LNCAP (cell line): ENCODE measurements at regions not wholly inside any gene's neighbourhood (a gene's known extent, or its start where the extent isn't known, plus 50 kb on each side); places are given as distances from the start of the nearest gene placed in this dataset.

Source experiments
- TF ChIP-seq, protein P1 (sequence below): fragments of 450-650 bp; IDR thresholded peaks from 2 replicates; pipeline ENCODE4 v1.5.1; 2017; ENCODE audit warnings: mild to moderate bottlenecking

DNA sequence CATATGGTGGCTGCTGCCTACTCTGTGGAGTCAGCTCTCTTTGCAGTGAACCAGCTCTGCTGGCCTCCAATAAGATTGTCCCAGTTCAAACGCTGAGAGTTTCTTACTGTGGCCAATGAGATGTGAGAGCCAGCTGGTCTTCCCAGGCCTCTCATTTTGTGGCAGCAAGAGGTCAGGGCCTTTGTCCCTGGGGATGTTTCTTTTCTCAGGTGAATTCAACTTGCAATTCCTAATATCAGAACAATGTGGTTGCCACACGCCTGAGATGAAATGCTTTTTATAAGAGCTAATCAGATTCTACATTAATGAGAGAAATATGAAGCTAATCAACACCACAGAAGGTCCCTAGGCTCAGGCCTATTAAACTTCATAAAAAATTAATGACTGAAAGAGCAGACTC, 660.1 kb upstream of the CAMK1G start:
- TF ChIP-seq, protein P1, sequence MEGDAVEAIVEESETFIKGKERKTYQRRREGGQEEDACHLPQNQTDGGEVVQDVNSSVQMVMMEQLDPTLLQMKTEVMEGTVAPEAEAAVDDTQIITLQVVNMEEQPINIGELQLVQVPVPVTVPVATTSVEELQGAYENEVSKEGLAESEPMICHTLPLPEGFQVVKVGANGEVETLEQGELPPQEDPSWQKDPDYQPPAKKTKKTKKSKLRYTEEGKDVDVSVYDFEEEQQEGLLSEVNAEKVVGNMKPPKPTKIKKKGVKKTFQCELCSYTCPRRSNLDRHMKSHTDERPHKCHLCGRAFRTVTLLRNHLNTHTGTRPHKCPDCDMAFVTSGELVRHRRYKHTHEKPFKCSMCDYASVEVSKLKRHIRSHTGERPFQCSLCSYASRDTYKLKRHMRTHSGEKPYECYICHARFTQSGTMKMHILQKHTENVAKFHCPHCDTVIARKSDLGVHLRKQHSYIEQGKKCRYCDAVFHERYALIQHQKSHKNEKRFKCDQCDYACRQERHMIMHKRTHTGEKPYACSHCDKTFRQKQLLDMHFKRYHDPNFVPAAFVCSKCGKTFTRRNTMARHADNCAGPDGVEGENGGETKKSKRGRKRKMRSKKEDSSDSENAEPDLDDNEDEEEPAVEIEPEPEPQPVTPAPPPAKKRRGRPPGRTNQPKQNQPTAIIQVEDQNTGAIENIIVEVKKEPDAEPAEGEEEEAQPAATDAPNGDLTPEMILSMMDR = no peak

DNA sequence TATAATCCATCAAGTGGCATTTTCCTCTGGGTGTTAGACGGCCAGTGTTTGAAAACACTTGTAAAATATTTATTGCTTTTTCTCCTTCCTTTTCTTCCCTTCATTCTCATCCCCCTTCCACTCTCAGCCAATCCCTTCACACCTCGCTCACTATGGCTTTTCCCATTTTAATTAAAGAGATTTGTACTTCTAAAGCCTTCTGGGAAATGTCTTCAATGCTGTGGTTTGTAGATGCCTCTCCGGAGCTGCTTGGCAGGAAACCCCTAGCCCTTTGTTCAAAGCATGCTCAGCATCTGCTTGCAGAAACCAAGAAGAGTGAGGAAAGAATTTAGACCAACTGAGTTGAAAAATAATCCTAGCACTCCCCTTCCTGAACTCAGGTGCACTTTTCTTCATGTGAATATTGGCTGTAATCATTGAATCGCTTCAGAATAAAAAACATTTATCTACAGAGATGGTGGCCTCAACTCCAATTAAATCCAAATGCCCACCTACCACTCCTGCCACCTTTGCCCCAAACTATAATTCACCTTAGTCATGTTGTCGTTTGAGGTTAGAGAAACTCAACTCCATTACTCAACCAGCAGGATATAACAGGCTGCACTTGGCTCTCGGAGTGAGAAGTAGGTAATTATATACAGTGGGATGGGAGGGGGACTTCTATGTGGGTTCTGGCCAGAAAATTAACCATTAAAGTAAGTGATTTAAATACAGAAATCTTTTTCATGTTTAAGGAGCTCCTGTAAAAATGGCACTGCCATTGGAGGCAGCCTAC, 659.4 kb upstream of the CAMK1G start:
- TF ChIP-seq, protein P1 = no peak

DNA sequence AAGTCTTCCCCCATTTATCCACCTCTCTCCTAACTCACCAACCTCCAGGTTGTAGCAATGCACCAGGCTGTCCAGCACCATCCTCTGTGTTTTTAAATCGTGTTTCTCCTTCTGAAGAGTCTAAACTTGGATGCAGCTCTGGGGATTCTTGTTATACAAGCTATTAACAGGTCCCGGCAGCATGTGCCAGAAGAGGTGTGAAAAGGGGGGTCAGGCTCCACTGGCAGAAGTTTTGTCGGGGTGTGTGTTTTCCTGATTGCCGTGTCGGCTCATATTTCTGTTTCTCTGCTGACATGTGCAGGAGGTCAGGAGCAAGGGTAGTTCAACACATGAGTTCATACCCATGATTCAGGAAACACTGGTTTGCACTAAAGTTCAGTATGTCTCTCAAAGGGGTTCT, 658.6 kb upstream of the CAMK1G start:
- TF ChIP-seq, protein P1 = no peak

DNA sequence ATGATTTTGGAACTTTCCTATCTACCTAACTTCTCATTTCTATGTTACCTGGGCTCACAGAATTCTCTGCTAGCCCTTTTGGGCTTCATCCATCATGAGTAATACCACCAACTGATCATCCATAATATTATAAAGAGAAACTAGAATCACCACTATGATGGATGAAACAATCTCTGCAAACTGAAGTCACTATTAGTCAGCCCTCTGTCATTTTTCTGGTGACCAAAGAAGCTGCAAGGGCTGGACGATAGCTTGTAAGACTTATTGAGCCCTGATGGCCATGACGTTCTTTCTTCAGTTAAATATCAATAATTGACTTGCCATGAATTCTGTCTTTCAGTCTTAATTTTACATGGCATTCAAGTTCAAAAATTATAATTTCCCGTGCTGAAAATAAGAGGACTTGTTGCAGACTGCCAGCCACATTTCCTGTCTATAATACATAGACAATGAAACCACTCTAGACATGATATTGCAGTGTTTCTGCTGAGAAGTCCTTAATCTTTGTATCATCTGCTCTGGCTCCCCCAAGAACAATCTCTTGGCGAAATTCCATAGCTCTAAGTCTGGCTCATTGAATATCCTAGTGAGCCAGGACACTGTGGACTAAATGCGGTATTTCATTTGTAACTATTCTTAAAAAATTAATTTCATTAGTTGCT, 655.0 kb upstream of the CAMK1G start:
- TF ChIP-seq, protein P1 = no peak

DNA sequence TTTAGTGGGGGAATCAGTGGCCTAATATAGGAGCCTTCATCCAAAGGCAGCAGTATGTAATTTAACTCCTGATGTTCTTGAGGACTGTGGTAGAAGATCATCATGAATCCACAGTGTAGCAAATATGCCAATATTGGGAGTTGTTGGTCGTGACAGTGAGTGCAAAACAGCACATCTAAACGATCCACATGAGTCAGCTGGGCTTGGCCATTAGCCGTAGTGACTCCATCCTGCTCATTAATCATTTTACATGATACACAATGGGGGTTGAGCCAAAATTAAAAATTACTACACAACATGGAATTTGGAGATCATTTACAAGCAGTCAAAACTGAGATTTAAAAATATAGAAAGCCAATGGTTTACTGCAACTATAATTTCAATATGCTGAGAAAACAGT, 653.9 kb upstream of the CAMK1G start:
- TF ChIP-seq, protein P1 = no peak

DNA sequence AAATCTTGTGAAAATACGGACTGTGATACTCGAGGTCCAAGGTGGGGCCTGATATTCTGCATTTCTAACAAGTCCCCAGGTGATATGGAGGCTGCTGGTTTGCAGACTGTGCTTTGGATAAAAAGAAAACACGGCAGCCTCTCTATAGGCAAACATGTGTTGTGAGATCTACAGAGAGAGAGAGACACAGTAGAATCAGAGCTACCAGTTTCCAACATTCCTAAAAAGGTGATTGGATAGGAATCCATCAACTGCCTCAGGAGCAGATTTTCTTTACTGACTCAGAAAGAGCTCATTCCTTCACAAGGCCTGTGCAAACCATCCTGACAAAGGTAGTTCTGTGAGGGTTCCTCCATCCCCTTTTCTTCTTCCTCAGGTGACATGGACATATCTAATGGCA, 651.6 kb upstream of the CAMK1G start:
- TF ChIP-seq, protein P1 = no peak

DNA sequence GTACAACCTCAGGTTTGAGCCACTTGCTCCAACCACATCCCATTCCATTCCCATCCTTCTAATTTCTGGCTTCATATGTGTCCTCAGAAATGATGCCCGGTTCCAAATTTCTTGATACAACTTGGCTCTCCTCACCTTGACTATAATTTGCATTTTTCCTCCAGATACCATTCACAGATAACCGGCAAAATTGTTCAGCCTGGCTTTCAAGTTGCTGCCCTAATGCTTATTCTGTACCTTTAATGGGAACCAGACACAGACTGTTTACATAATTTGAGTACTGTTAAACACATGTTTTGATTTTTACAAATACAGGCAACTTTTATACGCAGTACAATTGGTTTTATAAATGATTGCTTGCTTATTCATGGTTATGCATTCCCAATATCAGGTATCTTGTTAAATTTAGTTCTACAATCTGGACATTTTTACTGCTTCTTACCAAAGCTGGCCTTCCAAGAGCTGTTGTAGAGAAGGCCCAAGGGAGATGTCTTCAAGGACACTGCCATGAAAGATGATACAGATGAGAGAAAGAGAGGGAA, 649.5 kb upstream of the CAMK1G start:
- TF ChIP-seq, protein P1 = no peak
